ENCODE measurements at regions not wholly inside any gene's neighbourhood (a gene's known extent, or its start where the extent isn't known, plus 50 kb on each side); places are given as distances from the start of the nearest gene placed in this dataset.
"Not testable (repeated sequence)": the region's sequence is repeated elsewhere in the genome, so short reads cannot be mapped to it uniquely, and the experiment has no call there.

DNA sequence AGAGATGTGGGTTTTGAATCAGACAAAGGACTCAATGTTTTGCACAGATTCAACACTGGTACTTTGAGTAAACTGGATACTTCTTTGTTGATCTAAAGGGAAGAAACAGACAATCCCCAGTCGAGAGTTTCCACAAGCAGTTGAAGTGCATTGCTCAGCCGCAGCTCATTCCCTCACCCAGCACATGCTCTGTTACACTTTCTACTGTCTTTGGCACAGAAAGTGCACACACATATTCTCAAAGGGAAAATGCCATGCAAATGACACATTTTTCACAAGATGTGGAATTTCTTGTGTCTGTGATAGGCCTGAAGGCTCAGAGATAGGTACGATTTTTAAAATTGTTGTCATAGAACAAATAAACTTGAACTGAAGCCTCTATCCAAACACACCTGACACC, 258.9 kb upstream of the TRIB2 start:
- 58 to 86% methylated on average over 3 of the region's 3 CpGs for WGBS, 2 donors
- TF ChIP-seq, protein P1, sequence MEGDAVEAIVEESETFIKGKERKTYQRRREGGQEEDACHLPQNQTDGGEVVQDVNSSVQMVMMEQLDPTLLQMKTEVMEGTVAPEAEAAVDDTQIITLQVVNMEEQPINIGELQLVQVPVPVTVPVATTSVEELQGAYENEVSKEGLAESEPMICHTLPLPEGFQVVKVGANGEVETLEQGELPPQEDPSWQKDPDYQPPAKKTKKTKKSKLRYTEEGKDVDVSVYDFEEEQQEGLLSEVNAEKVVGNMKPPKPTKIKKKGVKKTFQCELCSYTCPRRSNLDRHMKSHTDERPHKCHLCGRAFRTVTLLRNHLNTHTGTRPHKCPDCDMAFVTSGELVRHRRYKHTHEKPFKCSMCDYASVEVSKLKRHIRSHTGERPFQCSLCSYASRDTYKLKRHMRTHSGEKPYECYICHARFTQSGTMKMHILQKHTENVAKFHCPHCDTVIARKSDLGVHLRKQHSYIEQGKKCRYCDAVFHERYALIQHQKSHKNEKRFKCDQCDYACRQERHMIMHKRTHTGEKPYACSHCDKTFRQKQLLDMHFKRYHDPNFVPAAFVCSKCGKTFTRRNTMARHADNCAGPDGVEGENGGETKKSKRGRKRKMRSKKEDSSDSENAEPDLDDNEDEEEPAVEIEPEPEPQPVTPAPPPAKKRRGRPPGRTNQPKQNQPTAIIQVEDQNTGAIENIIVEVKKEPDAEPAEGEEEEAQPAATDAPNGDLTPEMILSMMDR (IDR thresholded peaks at IDR 0.05) = no peak
- TF ChIP-seq POLR2A (IDR thresholded peaks at IDR 0.05) = no peak
- intact Hi-C loops (cut with DNase I; ENCODE audit: low total_unique reads) = no loop called here
- H3K27me3 ChIP-seq = no peaks in the 10 kb centered on the region
- H3K36me3 ChIP-seq (ENCODE audit: low read depth, missing control alignments) = no peaks in the 10 kb centered on the region
- no peaks in the 10 kb centered on the region for H3K4me1 ChIP-seq
- H3K27ac ChIP-seq = no peak overlapping the region
- H3K9me3 ChIP-seq = no peaks in the 10 kb centered on the region
- DNase-seq = no peak
- H3K4me3 ChIP-seq = no peak overlapping the region

DNA sequence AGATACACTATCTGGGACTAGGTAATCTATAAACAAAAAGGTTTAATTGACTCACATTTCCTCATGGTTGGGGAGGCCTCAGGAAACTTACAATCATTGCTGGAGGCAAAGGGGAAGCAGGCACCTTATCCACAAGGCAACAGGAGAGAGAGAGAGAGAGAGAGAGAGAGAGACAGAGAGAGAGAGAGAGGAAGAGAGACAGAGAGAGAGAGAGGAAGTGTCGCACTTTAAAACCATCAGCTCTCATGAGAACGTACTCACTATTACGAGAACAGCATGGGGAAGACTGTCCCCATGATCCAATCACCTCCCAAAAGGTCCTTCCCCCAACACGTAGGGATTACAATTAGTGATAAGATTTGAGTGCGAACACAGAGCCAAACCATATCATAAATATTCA, 253.5 kb upstream of the TRIB2 start:
- TF ChIP-seq, protein P1 (IDR thresholded peaks at IDR 0.05) = no peak
- TF ChIP-seq POLR2A (IDR thresholded peaks at IDR 0.05) = no peak
- H3K36me3 ChIP-seq (ENCODE audit: low read depth, missing control alignments) = no peaks in the 10 kb centered on the region
- DNase-seq = no peak
- H3K27ac ChIP-seq = peak overlapping the region in 1 of 2 donors; percentile 14
- peaks cover 8% of the 10 kb centered on the region for H3K4me1 ChIP-seq
- no peak overlapping the region for H3K4me3 ChIP-seq
- intact Hi-C loops (cut with DNase I; ENCODE audit: low total_unique reads) = no loop called here
- H3K27me3 ChIP-seq = no peaks in the 10 kb centered on the region
- H3K9me3 ChIP-seq = no peaks in the 10 kb centered on the region
- 72 to 83% methylated on average over 5 of the region's 5 CpGs for WGBS, 2 donors

DNA sequence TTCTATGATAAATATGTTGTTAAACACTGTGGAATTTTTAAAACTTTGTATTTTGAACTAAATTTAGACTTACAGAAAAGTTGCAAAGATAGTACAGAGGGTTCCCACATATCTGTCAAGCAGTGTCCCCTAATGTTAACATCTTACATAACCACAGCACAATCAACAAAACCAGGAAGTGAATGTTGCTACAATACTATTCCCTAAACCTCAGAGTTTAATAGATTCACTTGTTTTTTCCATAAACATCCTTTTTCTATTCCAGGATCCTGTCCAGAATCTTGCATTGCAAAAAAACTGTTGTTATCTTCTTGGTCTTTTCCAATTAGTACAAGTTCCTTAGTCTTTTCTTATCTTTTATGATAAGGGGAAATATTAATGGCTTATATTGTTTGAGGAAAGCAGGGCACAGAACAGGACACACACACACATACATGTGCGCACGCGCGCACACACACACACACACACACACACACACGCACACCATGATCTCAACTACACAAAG, 251.1 kb upstream of the TRIB2 start:
- Histone ChIP-seq H3K27me3 (no peaks in the 10 kb centered on the region), H3K36me3 (ENCODE audit: low read depth, missing control alignments) (no peaks in the 10 kb centered on the region), H3K4me1 (peaks cover 8% of the 10 kb centered on the region), H3K4me3 (no peak overlapping the region), H3K9me3 (no peaks in the 10 kb centered on the region), H3K27ac (peak overlapping the region; percentile 26 to 70)
- intact Hi-C loops (cut with DNase I; ENCODE audit: low total_unique reads) = no loop called here
- TF ChIP-seq, protein P1 (IDR thresholded peaks at IDR 0.05) = no peak
- TF ChIP-seq POLR2A (IDR thresholded peaks at IDR 0.05) = no peak
- no peak for DNase-seq
- 8 to 35% methylated on average over 5 of the region's 5 CpGs for WGBS, 2 donors

DNA sequence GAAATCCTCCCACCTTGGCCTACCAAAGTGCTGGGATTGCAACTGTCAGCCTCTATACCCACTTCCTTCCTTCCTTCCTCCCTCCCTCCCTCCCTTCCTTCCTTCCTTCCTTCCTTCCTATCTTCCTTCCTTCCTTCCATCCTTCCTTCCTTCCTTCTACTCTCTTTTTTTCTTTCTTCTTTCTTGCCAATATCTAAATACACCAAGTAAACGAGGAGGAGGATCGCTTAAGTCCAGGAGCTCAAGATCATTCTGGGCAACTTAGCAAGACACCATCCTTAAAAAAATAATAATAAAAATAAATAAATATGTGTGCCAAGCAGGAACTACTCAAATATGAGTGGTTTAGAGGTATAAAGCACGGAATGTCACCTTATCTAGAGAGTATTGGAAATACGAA, 249.4 kb upstream of the TRIB2 start:
- Histone ChIP-seq H3K27me3 (no peaks in the 10 kb centered on the region), H3K4me1 (peaks cover 8% of the 10 kb centered on the region), H3K36me3 (ENCODE audit: low read depth, missing control alignments) (no peaks in the 10 kb centered on the region), H3K27ac (no peak overlapping the region), H3K4me3 (no peak overlapping the region), H3K9me3 (no peaks in the 10 kb centered on the region)
- intact Hi-C loops (cut with DNase I; ENCODE audit: low total_unique reads) = no loop called here
- WGBS, 2 donors = 91 to 94% methylated on average over 4 of the region's 4 CpGs
- TF ChIP-seq, protein P1 (IDR thresholded peaks at IDR 0.05) = no peak
- no peak for TF ChIP-seq POLR2A (IDR thresholded peaks at IDR 0.05)
- no peak for DNase-seq

DNA sequence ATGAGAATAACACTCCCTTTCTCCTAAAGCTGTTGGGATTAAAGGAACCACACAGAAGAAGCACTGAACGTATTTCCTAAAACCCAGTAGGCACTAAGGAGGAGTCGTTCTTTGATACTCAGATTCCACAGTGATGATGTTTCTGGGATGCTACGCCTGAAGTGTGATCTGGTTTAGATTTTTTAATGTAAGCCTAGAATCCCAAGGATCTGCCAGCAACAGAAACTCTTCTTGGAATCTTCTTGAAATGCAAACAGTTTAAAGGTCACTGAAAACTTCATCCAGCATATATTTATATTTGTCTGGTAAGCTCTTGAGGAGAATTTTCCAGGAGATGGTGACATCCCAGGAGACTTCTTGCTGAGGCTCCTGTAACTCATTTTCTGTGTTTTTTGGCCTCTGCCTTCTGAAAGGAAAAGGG, 247.6 kb upstream of the TRIB2 start:
- H3K9me3 ChIP-seq = no peaks in the 10 kb centered on the region
- TF ChIP-seq, protein P1 (IDR thresholded peaks at IDR 0.05) = no peak
- TF ChIP-seq POLR2A (IDR thresholded peaks at IDR 0.05) = no peak
- H3K27me3 ChIP-seq = no peaks in the 10 kb centered on the region
- H3K4me1 ChIP-seq = peaks cover 8% of the 10 kb centered on the region
- intact Hi-C loops (cut with DNase I; ENCODE audit: low total_unique reads) = no loop called here
- 45 to 62% methylated on average over 3 of the region's 3 CpGs for WGBS, 2 donors
- DNase-seq = no peak
- H3K4me3 ChIP-seq = no peak overlapping the region
- H3K27ac ChIP-seq = no peak overlapping the region
- H3K36me3 ChIP-seq (ENCODE audit: low read depth, missing control alignments) = no peaks in the 10 kb centered on the region

DNA sequence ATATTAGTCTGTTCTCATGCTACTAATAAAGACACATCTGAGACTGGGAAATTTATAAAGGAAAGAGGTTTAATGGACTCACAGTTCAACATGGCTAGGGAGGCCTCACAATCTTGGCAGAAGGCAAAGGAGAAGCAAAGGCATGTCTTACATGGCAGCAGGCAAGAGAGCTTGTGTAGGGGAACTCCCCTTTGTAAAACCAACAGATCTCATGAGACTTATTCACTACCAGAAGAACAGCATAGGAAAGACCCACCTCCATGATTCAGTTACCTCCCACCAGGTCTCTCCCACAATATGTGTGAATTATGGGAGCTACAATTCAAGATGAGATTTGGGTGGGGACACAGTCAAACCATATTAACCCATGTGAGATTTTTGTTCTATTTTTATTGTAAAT, 244.5 kb upstream of the TRIB2 start:
- H3K9me3 ChIP-seq; DNase-seq; H3K4me1 ChIP-seq; intact Hi-C loops (cut with DNase I; ENCODE audit: low total_unique reads); H3K4me3 ChIP-seq; H3K36me3 ChIP-seq (ENCODE audit: low read depth, missing control alignments); H3K27ac ChIP-seq; H3K27me3 ChIP-seq: not testable (repeated sequence)
